CD8-positive, alpha-beta memory T cell (primary cell): ENCODE measurements at regions not wholly inside any gene's neighbourhood (a gene's known extent, or its start where the extent isn't known, plus 50 kb on each side); places are given as distances from the start of the nearest gene placed in this dataset.

Source experiments
- CTCF ChIA-PET: fragments of 350-600 bp; sonication (Branson Sonifier 250); formaldehyde crosslinking; loops from one replicate; lab custom pipeline; 2021; ENCODE audit warnings: antibody characterized with exemption; lab: Charles Lee
- POLR2A ChIA-PET: fragments of 350-600 bp; sonication (Branson Sonifier 250); formaldehyde crosslinking; loops from one replicate; lab custom pipeline; 2021; ENCODE audit warnings: antibody characterized with exemption; lab: Charles Lee
- DNase-seq, 5 donors: peaks; one replicate each; pipeline versions ENCODE4 v3.0.0 to v3.0.0-alpha.2; 2020 to 2022; ENCODE audit warnings: mixed read lengths in 1 of 5
- H3K27ac ChIP-seq: one replicate; pipeline ENCODE4 v1.7.0; 2013; ENCODE audit warnings: low read depth, mild to moderate bottlenecking, low read length, moderate library complexity
- H3K27me3 ChIP-seq: 2 replicates; pipeline ENCODE4 v1.7.0; 2013; ENCODE audit warnings: low read length, mild to moderate bottlenecking; ENCODE audit not compliant: insufficient read depth, poor library complexity, severe bottlenecking
- H3K36me3 ChIP-seq: 2 replicates; pipeline ENCODE4 v1.7.0; 2013; ENCODE audit warnings: mild to moderate bottlenecking, low read length, moderate library complexity; ENCODE audit not compliant: insufficient read depth
- H3K4me1 ChIP-seq: 2 replicates; pipeline ENCODE4 v1.7.0; 2013; ENCODE audit warnings: mild to moderate bottlenecking, low read length, moderate library complexity; ENCODE audit not compliant: insufficient read depth
- H3K4me3 ChIP-seq: 2 replicates; pipeline ENCODE4 v1.7.0; 2013; ENCODE audit warnings: mild to moderate bottlenecking, low read length
- H3K9me3 ChIP-seq: 2 replicates; pipeline ENCODE4 v1.7.0; 2013; ENCODE audit warnings: mild to moderate bottlenecking, low read length
- H3K27ac Mint-ChIP-seq, 8 donors: one replicate each; pipeline ENCODE4 v1.8.0; 2020 to 2021; ENCODE audit warnings: mixed read lengths in 8 of 8, mild to moderate bottlenecking in 6 of 8, inconsistent platforms in 3 of 8, moderate library complexity in 3 of 8
- H3K27me3 Mint-ChIP-seq, 2 donors: one replicate each; pipeline ENCODE4 v1.8.0; 2020 to 2021; ENCODE audit warnings: mixed read lengths in 2 of 2, mild to moderate bottlenecking in 1 of 2, moderate library complexity in 1 of 2
- H3K36me3 Mint-ChIP-seq, 3 donors: one replicate each; pipeline ENCODE4 v1.8.0; 2020 to 2021; ENCODE audit warnings: mixed read lengths in 3 of 3, inconsistent platforms in 1 of 3, mild to moderate bottlenecking in 1 of 3
- H3K4me1 Mint-ChIP-seq, 3 donors: one replicate each; pipeline ENCODE4 v1.8.0; 2020 to 2021; ENCODE audit warnings: mixed read lengths in 3 of 3, inconsistent platforms in 1 of 3, mild to moderate bottlenecking in 1 of 3
- H3K4me3 Mint-ChIP-seq, 7 donors: one replicate each; pipeline ENCODE4 v1.8.0; 2020 to 2021; ENCODE audit warnings: mixed read lengths in 7 of 7, mild to moderate bottlenecking in 6 of 7, moderate library complexity in 4 of 7, inconsistent platforms in 2 of 7
- H3K9me3 Mint-ChIP-seq, 5 donors: one replicate each; pipeline ENCODE4 v1.8.0; 2020 to 2022; ENCODE audit warnings: mixed read lengths in 5 of 5, mild to moderate bottlenecking in 3 of 5, moderate library complexity in 2 of 5, inconsistent platforms in 1 of 5

DNA sequence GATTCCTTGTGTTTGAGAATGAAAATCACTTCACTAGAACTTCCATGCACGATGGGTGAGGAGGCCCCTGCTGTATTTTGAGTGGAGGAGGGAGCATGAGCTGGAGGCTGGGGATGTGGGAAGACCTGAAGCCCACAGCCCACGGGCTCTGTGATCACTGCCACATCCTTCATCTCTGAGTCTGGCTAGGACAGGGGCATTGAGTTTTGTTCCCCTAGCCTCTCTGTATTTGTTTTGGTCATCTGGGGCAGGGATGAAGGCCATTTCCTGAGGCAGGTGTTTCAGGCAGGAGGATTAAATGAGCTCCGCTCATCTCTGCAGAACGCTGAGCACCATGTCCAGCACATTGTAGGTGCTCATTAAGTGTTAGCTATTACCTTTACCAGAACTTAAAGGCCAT lies 293.6 kb downstream of the GLRX3 start:
- H3K9me3 Mint-ChIP-seq = peaks cover 2 to 15% (median 2%) of the 10 kb centered on the region in 5 donors
- Histone ChIP-seq H3K27me3 (no peaks in the 10 kb centered on the region), H3K27ac (no peak overlapping the region), H3K9me3 (no peaks in the 10 kb centered on the region), H3K4me3 (no peak overlapping the region), H3K36me3 (no peaks in the 10 kb centered on the region), H3K4me1 (no peaks in the 10 kb centered on the region)
- DNase-seq = no peak
- no peak overlapping the region for H3K4me3 Mint-ChIP-seq
- H3K4me1 Mint-ChIP-seq = no peaks in the 10 kb centered on the region
- POLR2A ChIA-PET = no interaction called here
- no peak overlapping the region for H3K27ac Mint-ChIP-seq
- no peaks in the 10 kb centered on the region for H3K36me3 Mint-ChIP-seq
- peaks cover 0 to 4% of the 10 kb centered on the region in 2 donors for H3K27me3 Mint-ChIP-seq
- CTCF ChIA-PET = no interaction called here

DNA sequence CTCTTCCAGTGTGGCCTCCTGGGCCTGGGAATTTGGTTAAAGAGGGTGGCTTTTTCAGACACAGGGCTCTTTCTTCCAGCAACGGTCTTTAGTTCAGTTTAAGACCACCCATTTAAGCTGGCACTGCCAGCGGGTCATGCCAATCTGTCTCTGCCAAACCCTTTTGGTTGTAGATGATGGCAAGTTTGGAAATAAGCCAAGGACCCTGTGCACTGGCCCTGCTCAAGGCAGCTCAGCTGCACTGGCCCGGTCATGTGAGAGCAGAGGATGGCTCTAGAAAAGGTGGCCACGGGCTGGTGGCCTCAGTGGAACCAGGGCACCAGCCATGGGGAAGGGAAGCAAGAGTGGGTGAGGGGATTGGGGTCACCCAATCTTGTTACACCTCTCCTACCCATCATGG lies 294.1 kb downstream of the GLRX3 start:
- Histone ChIP-seq H3K4me1 (no peaks in the 10 kb centered on the region), H3K36me3 (no peaks in the 10 kb centered on the region), H3K4me3 (no peak overlapping the region), H3K27ac (no peak overlapping the region), H3K27me3 (no peaks in the 10 kb centered on the region), H3K9me3 (no peaks in the 10 kb centered on the region)
- H3K9me3 Mint-ChIP-seq = peaks cover 2 to 17% (median 2%) of the 10 kb centered on the region in 5 donors
- no peaks in the 10 kb centered on the region for H3K4me1 Mint-ChIP-seq
- H3K27ac Mint-ChIP-seq = no peak overlapping the region
- no peak for DNase-seq
- POLR2A ChIA-PET = no interaction called here
- H3K4me3 Mint-ChIP-seq = no peak overlapping the region
- no peaks in the 10 kb centered on the region for H3K36me3 Mint-ChIP-seq
- H3K27me3 Mint-ChIP-seq = peaks cover 0 to 4% of the 10 kb centered on the region in 2 donors
- CTCF ChIA-PET = no interaction called here

DNA sequence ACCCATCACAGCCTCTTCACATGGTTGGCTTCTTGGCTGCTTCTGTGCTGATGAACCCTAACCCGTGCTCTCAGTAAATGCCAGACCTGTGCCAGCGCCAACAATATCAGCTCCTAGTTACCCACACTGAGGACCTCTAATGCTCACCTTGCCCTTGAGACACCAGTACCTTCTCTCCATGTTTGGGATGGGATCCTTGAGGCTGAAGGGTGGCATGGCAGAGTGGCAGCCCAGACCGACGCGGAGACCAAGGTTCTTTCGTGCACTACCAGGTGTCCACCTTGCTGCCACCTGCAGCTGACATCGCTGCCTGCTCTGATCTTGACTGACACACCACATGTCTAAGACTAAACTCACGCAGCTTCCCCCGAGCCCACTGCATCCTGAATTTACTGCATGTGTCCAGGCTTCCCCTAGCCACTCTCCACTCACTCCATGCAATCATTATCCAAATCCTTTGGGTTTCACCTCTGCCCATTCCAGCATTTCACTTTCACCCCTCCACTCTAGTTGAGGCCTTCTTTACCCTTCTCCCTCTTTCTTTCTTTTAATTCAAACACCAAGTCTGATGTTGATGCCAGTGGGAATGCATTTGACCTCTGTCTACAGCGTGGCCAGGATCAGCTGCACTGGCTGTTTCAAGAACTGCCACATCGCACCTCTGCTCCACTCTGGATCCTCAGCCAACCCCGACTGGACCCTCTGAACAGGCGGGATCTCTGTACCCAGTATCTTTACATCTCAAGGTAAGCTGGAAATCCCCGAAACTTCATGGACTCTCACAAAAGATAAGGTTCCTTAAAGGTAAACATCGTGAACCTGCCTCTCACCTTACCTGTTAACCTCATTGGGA lies 294.9 kb downstream of the GLRX3 start:
- H3K27ac Mint-ChIP-seq = no peak overlapping the region
- H3K27me3 Mint-ChIP-seq = peaks cover 0 to 4% of the 10 kb centered on the region in 2 donors
- no peaks in the 10 kb centered on the region for H3K9me3 ChIP-seq
- no peaks in the 10 kb centered on the region for H3K27me3 ChIP-seq
- H3K36me3 ChIP-seq = no peaks in the 10 kb centered on the region
- no peak overlapping the region for H3K27ac ChIP-seq
- CTCF ChIA-PET = no interaction called here
- POLR2A ChIA-PET = no interaction called here
- DNase-seq = no peak
- H3K4me1 ChIP-seq = no peaks in the 10 kb centered on the region
- H3K9me3 Mint-ChIP-seq = peaks cover 2 to 17% (median 7%) of the 10 kb centered on the region in 5 donors
- H3K4me3 Mint-ChIP-seq = no peak overlapping the region
- no peaks in the 10 kb centered on the region for H3K36me3 Mint-ChIP-seq
- H3K4me3 ChIP-seq = no peak overlapping the region
- no peaks in the 10 kb centered on the region for H3K4me1 Mint-ChIP-seq

DNA sequence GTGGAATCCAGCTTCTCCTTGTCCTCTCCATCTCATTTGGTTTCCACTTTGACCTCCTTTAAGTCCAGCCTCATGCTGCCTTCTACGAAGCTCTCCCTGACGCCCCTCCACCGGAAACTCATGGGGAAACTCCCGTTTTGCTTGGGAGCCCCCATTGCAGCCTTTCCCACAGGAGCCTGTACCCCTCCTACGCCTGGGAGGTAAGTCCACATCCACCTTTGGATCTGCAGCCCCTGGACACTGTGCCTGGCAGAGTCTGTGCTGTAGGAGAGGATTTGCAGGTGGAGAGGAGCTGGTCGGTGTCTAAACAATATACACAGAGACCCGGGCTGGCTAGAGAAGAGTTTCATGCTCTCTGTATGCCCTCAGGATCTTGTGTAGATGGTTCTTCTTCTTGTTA lies 296.1 kb downstream of the GLRX3 start:
- Mint-ChIP-seq H3K4me1 (no peaks in the 10 kb centered on the region), H3K27ac (no peak overlapping the region), H3K9me3 (peaks cover 2 to 17% (median 7%) of the 10 kb centered on the region in 5 donors), H3K27me3 (peaks cover 0 to 4% of the 10 kb centered on the region in 2 donors), H3K4me3 (no peak overlapping the region), H3K36me3 (no peaks in the 10 kb centered on the region)
- DNase-seq = no peak
- POLR2A ChIA-PET = no interaction called here
- Histone ChIP-seq H3K9me3 (no peaks in the 10 kb centered on the region), H3K27ac (no peak overlapping the region), H3K4me3 (no peak overlapping the region), H3K27me3 (no peaks in the 10 kb centered on the region), H3K36me3 (no peaks in the 10 kb centered on the region), H3K4me1 (no peaks in the 10 kb centered on the region)
- CTCF ChIA-PET = no interaction called here

DNA sequence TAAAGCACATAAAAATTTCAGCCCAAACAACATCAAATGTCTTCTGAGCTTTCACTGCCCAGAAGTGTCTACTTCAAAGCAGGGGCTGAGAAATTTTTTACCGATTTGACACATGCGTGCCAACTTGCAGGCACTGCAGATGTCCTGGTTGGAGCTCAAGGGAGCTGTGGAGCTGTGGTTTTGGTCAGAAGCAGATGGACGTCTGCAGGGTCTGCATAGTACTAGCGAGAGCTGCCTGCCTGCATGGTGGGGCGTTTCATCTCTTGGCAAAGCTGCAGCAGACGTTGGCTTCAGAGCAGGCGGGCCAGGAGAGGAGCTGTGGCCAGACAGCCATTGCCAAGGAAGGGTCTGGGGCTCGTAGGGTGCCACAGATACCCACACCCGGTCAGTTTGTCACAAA lies 296.7 kb downstream of the GLRX3 start:
- H3K36me3 Mint-ChIP-seq = no peaks in the 10 kb centered on the region
- POLR2A ChIA-PET = no interaction called here
- H3K4me1 Mint-ChIP-seq = no peaks in the 10 kb centered on the region
- H3K4me3 Mint-ChIP-seq = no peak overlapping the region
- Histone ChIP-seq H3K4me3 (no peak overlapping the region), H3K27me3 (no peaks in the 10 kb centered on the region), H3K4me1 (no peaks in the 10 kb centered on the region), H3K36me3 (no peaks in the 10 kb centered on the region), H3K9me3 (no peaks in the 10 kb centered on the region), H3K27ac (no peak overlapping the region)
- peaks cover 0 to 4% of the 10 kb centered on the region in 2 donors for H3K27me3 Mint-ChIP-seq
- no peak overlapping the region for H3K27ac Mint-ChIP-seq
- CTCF ChIA-PET = no interaction called here
- DNase-seq = no peak
- H3K9me3 Mint-ChIP-seq = peaks cover 4 to 17% (median 9%) of the 10 kb centered on the region in 5 donors

DNA sequence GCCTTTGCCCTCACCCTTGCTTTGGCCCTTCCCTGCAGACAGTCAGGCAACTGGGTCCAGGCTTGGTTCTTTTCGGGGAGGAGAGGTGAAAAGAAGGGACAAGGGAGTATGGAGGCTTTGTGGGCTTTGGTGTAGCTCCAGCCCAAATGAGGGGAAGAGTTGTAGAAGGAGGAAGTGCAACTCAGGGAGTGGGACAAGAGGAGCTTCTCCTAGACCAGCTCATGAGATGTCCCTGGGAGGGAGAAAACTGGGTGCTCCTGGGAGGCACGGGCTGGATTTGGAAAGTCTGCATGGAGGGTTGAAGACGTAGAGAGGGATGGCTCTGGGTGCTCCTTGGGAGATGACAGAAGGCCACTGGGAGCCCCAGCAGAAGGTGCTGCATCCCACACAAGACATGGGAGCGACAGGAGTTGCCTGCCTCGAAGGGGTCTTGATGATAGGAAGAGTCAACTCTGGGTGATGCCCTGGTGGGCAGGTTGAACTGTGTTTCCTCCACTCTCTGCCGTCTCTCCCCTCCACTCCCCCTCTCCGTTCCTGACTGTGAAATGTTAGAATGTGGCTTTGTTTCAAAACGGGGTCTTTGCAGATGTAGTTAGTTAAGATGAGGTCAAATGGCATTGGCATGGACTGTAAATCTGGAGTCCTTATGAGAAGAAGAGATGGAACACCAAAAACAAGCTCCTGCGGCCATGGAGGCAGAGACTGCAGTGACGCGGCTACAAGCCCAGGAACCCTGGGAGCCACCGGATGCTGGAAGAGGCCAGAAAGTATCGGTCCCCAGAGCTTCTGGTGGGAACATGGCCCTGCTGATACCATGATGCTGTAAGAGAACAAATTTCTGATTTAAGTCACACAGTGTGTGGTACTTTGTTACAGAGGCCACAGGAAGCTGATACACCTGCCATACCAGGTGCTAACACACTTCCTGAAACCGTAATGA lies 298.5 kb downstream of the GLRX3 start:
- Histone ChIP-seq H3K9me3 (no peaks in the 10 kb centered on the region), H3K36me3 (no peaks in the 10 kb centered on the region), H3K27me3 (no peaks in the 10 kb centered on the region), H3K27ac (no peak overlapping the region), H3K4me3 (no peak overlapping the region), H3K4me1 (no peaks in the 10 kb centered on the region)
- no peak for DNase-seq
- Mint-ChIP-seq H3K9me3 (peaks cover 4 to 16% (median 7%) of the 10 kb centered on the region in 5 donors), H3K27me3 (peaks cover 0 to 2% of the 10 kb centered on the region in 2 donors), H3K4me3 (no peak overlapping the region), H3K36me3 (no peaks in the 10 kb centered on the region), H3K4me1 (no peaks in the 10 kb centered on the region), H3K27ac (no peak overlapping the region)
- ChIA-PET POLR2A (no interaction called here), CTCF (no interaction called here)

DNA sequence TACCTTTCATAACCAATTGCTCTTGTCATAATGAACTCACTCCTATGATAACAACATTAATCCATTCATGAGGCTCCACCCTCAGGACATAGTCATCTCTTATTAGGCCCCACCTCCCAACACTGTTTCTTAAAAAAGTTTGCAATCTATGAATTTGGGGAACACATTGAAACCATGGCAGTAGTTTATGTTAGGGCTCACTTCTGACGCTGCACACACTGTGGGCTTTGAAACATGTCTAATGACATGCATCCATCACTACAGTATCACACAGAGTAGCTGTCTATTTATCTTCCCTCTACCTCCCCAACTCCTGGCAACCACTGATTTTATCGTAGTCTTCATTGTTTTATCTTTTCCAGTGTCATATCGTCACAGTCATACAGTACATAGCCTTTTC lies 299.8 kb downstream of the GLRX3 start:
- Histone ChIP-seq H3K27me3 (no peaks in the 10 kb centered on the region), H3K9me3 (no peaks in the 10 kb centered on the region), H3K4me1 (no peaks in the 10 kb centered on the region), H3K27ac (no peak overlapping the region), H3K4me3 (no peak overlapping the region), H3K36me3 (no peaks in the 10 kb centered on the region)
- H3K27me3 Mint-ChIP-seq = peaks cover 0 to 2% of the 10 kb centered on the region in 2 donors
- no peak overlapping the region for H3K27ac Mint-ChIP-seq
- ChIA-PET CTCF (no interaction called here), POLR2A (no interaction called here)
- H3K4me1 Mint-ChIP-seq = no peaks in the 10 kb centered on the region
- H3K9me3 Mint-ChIP-seq = peaks cover 4 to 18% (median 7%) of the 10 kb centered on the region in 5 donors
- no peaks in the 10 kb centered on the region for H3K36me3 Mint-ChIP-seq
- DNase-seq = no peak
- H3K4me3 Mint-ChIP-seq = no peak overlapping the region

DNA sequence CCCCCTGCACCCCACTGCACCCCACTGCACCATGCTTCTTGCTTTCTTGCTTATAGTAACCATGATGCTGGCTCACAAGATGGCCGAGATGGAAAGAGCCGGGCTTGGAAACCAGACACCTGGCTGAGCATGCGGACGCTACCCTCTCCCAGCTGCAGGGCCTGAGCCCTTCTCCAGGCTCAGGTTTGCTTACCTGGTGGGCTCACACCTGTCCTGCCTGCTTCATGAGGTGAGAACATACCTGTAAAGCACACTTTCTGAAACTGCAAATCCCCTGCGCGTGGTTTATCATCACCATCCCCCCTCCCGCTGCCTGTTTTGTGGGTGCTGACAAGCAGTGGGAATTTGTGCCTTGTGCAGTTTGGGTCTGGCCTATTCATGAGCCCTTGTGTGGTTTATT lies 302.7 kb downstream of the GLRX3 start:
- H3K36me3 ChIP-seq = no peaks in the 10 kb centered on the region
- ChIA-PET CTCF (no interaction called here), POLR2A (no interaction called here)
- no peak overlapping the region for H3K4me3 ChIP-seq
- H3K4me1 Mint-ChIP-seq = no peaks in the 10 kb centered on the region
- no peak overlapping the region for H3K27ac ChIP-seq
- no peaks in the 10 kb centered on the region for H3K36me3 Mint-ChIP-seq
- no peaks in the 10 kb centered on the region for H3K27me3 ChIP-seq
- DNase-seq = no peak
- no peak overlapping the region for H3K27ac Mint-ChIP-seq
- H3K27me3 Mint-ChIP-seq = no peaks in the 10 kb centered on the region
- no peak overlapping the region for H3K4me3 Mint-ChIP-seq
- peaks cover 0 to 18% (median 7%) of the 10 kb centered on the region in 5 donors for H3K9me3 Mint-ChIP-seq
- no peaks in the 10 kb centered on the region for H3K9me3 ChIP-seq
- no peaks in the 10 kb centered on the region for H3K4me1 ChIP-seq
